NCI-H748 treated with DMSO at 0.1 percent for 48 hours (cell line): ENCODE measurements at regions not wholly inside any gene's neighbourhood (a gene's known extent, or its start where the extent isn't known, plus 50 kb on each side); places are given as distances from the start of the nearest gene placed in this dataset.
"Not testable (repeated sequence)": the region's sequence is repeated elsewhere in the genome, so short reads cannot be mapped to it uniquely, and the experiment has no call there.

ENCODE experiments used
- DNase-seq: peaks from one replicate; lab custom pipeline; 2025; lab: John Stamatoyannopoulos, UW

- DNase-seq: no peak
These were observed 121.6 kb upstream of the ECI2 start for GRCh38 chr6:4256969-4257368.

- DNase-seq: peak; percentile 12
These were observed 118.3 kb upstream of the ECI2 start for GRCh38 chr6:4253604-4254231.

GRCh38 chr6:4252445-4252844, 117.1 kb upstream of the ECI2 start:
- not testable (repeated sequence) for DNase-seq

GRCh38 chr6:4250645-4251044, 115.3 kb upstream of the ECI2 start:
- DNase-seq: no peak

GRCh38 chr6:4243832-4244231, 108.5 kb upstream of the ECI2 start:
- not testable (repeated sequence) for DNase-seq

GRCh38 chr6:4243237-4243636, 107.9 kb upstream of the ECI2 start:
- DNase-seq: no peak

GRCh38 chr6:4242601-4243000, 107.2 kb upstream of the ECI2 start:
- no peak for DNase-seq

GRCh38 chr6:4240148-4240547, 104.8 kb upstream of the ECI2 start:
- DNase-seq: no peak

GRCh38 chr6:4225161-4225872, 89.9 kb upstream of the ECI2 start:
- no peak for DNase-seq

- DNase-seq: no peak
These were observed 88.9 kb upstream of the ECI2 start for GRCh38 chr6:4224067-4224978.

- no peak for DNase-seq
These were observed 85.2 kb upstream of the ECI2 start for GRCh38 chr6:4220558-4220957.

- not testable (repeated sequence) for DNase-seq
These were observed 83.4 kb upstream of the ECI2 start for GRCh38 chr6:4218619-4219317.

GRCh38 chr6:4212588-4212987, 77.2 kb upstream of the ECI2 start:
- DNase-seq: no peak

- no peak for DNase-seq
These were observed 75.4 kb upstream of the ECI2 start for GRCh38 chr6:4210629-4211419.

- no peak for DNase-seq
These were observed 73.8 kb upstream of the ECI2 start for GRCh38 chr6:4209196-4209595.

- no peak for DNase-seq
These were observed 72.8 kb upstream of the ECI2 start for GRCh38 chr6:4208158-4208557.

- DNase-seq: not testable (repeated sequence)
These were observed 68.5 kb upstream of the ECI2 start for GRCh38 chr6:4203642-4204417.

- no peak for DNase-seq
These were observed 57.3 kb upstream of the ECI2 start for GRCh38 chr6:4192627-4193026.

GRCh38 chr6:4192173-4192572, 56.8 kb upstream of the ECI2 start:
- no peak for DNase-seq

GRCh38 chr6:4191271-4191721, 55.9 kb upstream of the ECI2 start:
- no peak for DNase-seq
